ENCODE measurements at regions not wholly inside any gene's neighbourhood (a gene's known extent, or its start where the extent isn't known, plus 50 kb on each side); places are given as distances from the start of the nearest gene placed in this dataset.

- no peak overlapping the region for H3K9ac ChIP-seq (ENCODE audit: low read depth, low read length)
- H2BK120ac ChIP-seq (ENCODE audit: low read depth, low read length) = no peak overlapping the region
- no peaks in the 10 kb centered on the region for H3K79me1 ChIP-seq (ENCODE audit: low read depth in 1 of 2, low read length in 2 of 2)
- H2BK15ac ChIP-seq (ENCODE audit: low read depth, low read length) = no peak overlapping the region
- no peak overlapping the region for H3K14ac ChIP-seq (replicated peaks; ENCODE audit: low read depth, low read length)
- H3K4ac ChIP-seq (ENCODE audit: low read depth, low read length) = no peak overlapping the region
- no peak for TF ChIP-seq RCOR1 (IDR thresholded peaks at IDR 0.05; ENCODE audit: insufficient replicate concordance, low read length)
- no peak for TF ChIP-seq RFX5 (IDR thresholded peaks at IDR 0.05; ENCODE audit: low read depth, low read length)
- no peak for TF ChIP-seq CHD1 (IDR thresholded peaks at IDR 0.05; ENCODE audit: low read depth, low read length)
- TF ChIP-seq BHLHE40 (IDR thresholded peaks at IDR 0.05; ENCODE audit: low read depth, low read length) = no peak
- no peak for TF ChIP-seq ELK1 (IDR thresholded peaks at IDR 0.05; ENCODE audit: borderline replicate concordance, low read depth, low read length)
- no peak for TF ChIP-seq MAFK (IDR thresholded peaks at IDR 0.05; ENCODE audit: low read depth, low read length)
- no peak for TF ChIP-seq MAZ (IDR thresholded peaks at IDR 0.05; ENCODE audit: borderline replicate concordance, low read depth, low read length)
- no peak for TF ChIP-seq CTCF (conservative IDR thresholded peaks at IDR 0.05; ENCODE audit: low read depth, low read length)
- TF ChIP-seq FOS (IDR thresholded peaks at IDR 0.05; ENCODE audit: low read depth, low read length) = no peak
- no peak for TF ChIP-seq POLR2A (IDR thresholded peaks at IDR 0.05; ENCODE audit: low read depth, low read length)
- no peak for TF ChIP-seq RAD21 (IDR thresholded peaks at IDR 0.05; ENCODE audit: low read length)
- TF ChIP-seq SMC3 (IDR thresholded peaks at IDR 0.05; ENCODE audit: low read depth, low read length) = no peak
- no peak for TF ChIP-seq NFE2L2 (IDR thresholded peaks at IDR 0.05; ENCODE audit: low read depth, low read length)
- TF ChIP-seq MXI1 (IDR thresholded peaks at IDR 0.05; ENCODE audit: borderline replicate concordance, low read depth, low read length) = no peak
- no peak for TF ChIP-seq CEBPB (IDR thresholded peaks at IDR 0.05; ENCODE audit: low read depth, low read length)
- TF ChIP-seq USF2 (IDR thresholded peaks at IDR 0.05; ENCODE audit: low read depth, low read length) = no peak
- H4K20me1 ChIP-seq (ENCODE audit: insufficient read depth, low read length) = no peaks in the 10 kb centered on the region
- dilution Hi-C loops (cut with HindIII; ENCODE audit: low sequenced_read_pairs, unreplicated experiment) = no loop called here
- no peak overlapping the region for H3K4me3 ChIP-seq (ENCODE audit: insufficient read depth, low read depth, low read length)
- intact Hi-C loops (cut with micrococcal nuclease) = no loop called here
- ATAC-seq (ENCODE audit: low read depth) (no peak), DNase-seq (no peak)
- no peak overlapping the region for H3K56ac ChIP-seq (ENCODE audit: extremely low read depth, insufficient read depth, low read length)
- no peaks in the 10 kb centered on the region for H3K27me3 ChIP-seq (ENCODE audit: control insufficient read depth, insufficient read depth, low read length)
- H4K5ac ChIP-seq (ENCODE audit: low read depth, low read length) = no peak overlapping the region
- no peak overlapping the region for H2AFZ ChIP-seq (replicated peaks; ENCODE audit: low read length, poor library complexity)
- no peak overlapping the region for H2BK5ac ChIP-seq (ENCODE audit: low read depth, low read length, poor library complexity, severe bottlenecking)
- H3K9me3 ChIP-seq (ENCODE audit: control insufficient read depth, insufficient read depth, low read length) = no peaks in the 10 kb centered on the region
- ChIA-PET CTCF (no interaction called here), POLR2A (ENCODE audit: unreplicated experiment) (no interaction called here)
- WGBS, 2 experiments (ENCODE audit: extremely low coverage in 2 of 2, insufficient read length in 1 of 2) = 66% methylated on average over 7 of the region's 10 CpGs; no CpG with 5 or more reads in 1 of the 2 experiments
- H3K18ac ChIP-seq (ENCODE audit: low read depth, low read length) = no peak overlapping the region
- H3K36me3 ChIP-seq (ENCODE audit: control insufficient read depth, insufficient read depth, low read length) = no peaks in the 10 kb centered on the region
- H3K23ac ChIP-seq (ENCODE audit: low read depth, low read length) = no peak overlapping the region
- H3K27ac ChIP-seq (ENCODE audit: insufficient read depth, low read length) = no peak overlapping the region
- H3K4me1 ChIP-seq (ENCODE audit: control insufficient read depth, insufficient read depth, low read length) = no peaks in the 10 kb centered on the region
- BruUV-seq (replicated peaks) = no TSS peak
- no peak overlapping the region for H3K4me2 ChIP-seq (ENCODE audit: low read depth, low read length)
- H3K9me1 ChIP-seq (ENCODE audit: insufficient read depth, low read length) = no peaks in the 10 kb centered on the region
- no peak overlapping the region for H4K8ac ChIP-seq (ENCODE audit: low read depth in 2 of 2, low read length in 2 of 2)
- no peak overlapping the region for H4K91ac ChIP-seq (ENCODE audit: insufficient read depth, low read depth, low read length)
- in situ Hi-C loops (cut with MboI; ENCODE audit: low sequenced_read_pairs) = no loop called here
- H2AK5ac ChIP-seq (ENCODE audit: low read depth, low read length) = no peak overlapping the region
- no peak overlapping the region for H2BK20ac ChIP-seq (ENCODE audit: low read depth, low read length)
- H2AK9ac ChIP-seq (replicated peaks; ENCODE audit: low read depth, low read length, poor library complexity) = no peak overlapping the region
Observed at GRCh38 chr10:126777714-126778113, 107.2 kb upstream of the C10orf90 start.

Data from IMR-90 (cell line).